CD4-positive, alpha-beta memory T cell (primary cell): ENCODE measurements at regions not wholly inside any gene's neighbourhood (a gene's known extent, or its start where the extent isn't known, plus 50 kb on each side); places are given as distances from the start of the nearest gene placed in this dataset.

ENCODE experiments used
- CTCF ChIA-PET: fragments of 350-600 bp; sonication (Branson Sonifier 250); formaldehyde crosslinking; loops from one replicate; lab custom pipeline; 2021; ENCODE audit warnings: inconsistent platforms; ENCODE audit not compliant: partially characterized antibody; lab: Charles Lee
- POLR2A ChIA-PET: fragments of 350-600 bp; sonication (Branson Sonifier 250); formaldehyde crosslinking; loops from one replicate; lab custom pipeline; 2021; ENCODE audit not compliant: partially characterized antibody; lab: Charles Lee
- DNase-seq, 5 donors: peaks; one replicate each; pipeline versions ENCODE4 v3.0.0 to v3.0.0-alpha.2; 2020 to 2022; ENCODE audit warnings: mixed read lengths in 1 of 5
- H3K27ac ChIP-seq: one replicate; pipeline ENCODE4 v1.7.0; 2013; ENCODE audit warnings: low read depth, low read length
- H3K27me3 ChIP-seq: 2 replicates; pipeline ENCODE4 v1.7.0; 2013; ENCODE audit warnings: mild to moderate bottlenecking, low read length, moderate library complexity; ENCODE audit not compliant: insufficient read depth
- H3K36me3 ChIP-seq: 2 replicates; pipeline ENCODE4 v1.7.0; 2013; ENCODE audit warnings: mild to moderate bottlenecking, low read length, moderate library complexity; ENCODE audit not compliant: insufficient read depth
- H3K4me1 ChIP-seq: 2 replicates; pipeline ENCODE4 v1.7.0; 2013; ENCODE audit warnings: mild to moderate bottlenecking, low read length, moderate library complexity; ENCODE audit not compliant: insufficient read depth
- H3K4me3 ChIP-seq, 2 donors: one replicate each; pipeline ENCODE4 v1.7.0; 2013; ENCODE audit warnings: low read length in 2 of 2, mild to moderate bottlenecking in 1 of 2
- H3K9me3 ChIP-seq, 2 donors: one replicate each; pipeline ENCODE4 v1.7.0; 2013; ENCODE audit warnings: low read length in 2 of 2, control low read depth in 1 of 2; ENCODE audit not compliant: control insufficient read depth in 1 of 2
- H3K27ac Mint-ChIP-seq, 7 donors: one replicate each; pipeline ENCODE4 v1.8.0; 2020 to 2021; ENCODE audit warnings: mixed read lengths in 7 of 7, mild to moderate bottlenecking in 6 of 7, inconsistent platforms in 3 of 7, moderate library complexity in 3 of 7
- H3K27me3 Mint-ChIP-seq, 2 donors: one replicate each; pipeline ENCODE4 v1.8.0; 2020 to 2021; ENCODE audit warnings: mixed read lengths in 2 of 2
- H3K36me3 Mint-ChIP-seq, 2 donors: one replicate each; pipeline ENCODE4 v1.8.0; 2020 to 2021; ENCODE audit warnings: mixed read lengths in 2 of 2, inconsistent platforms in 1 of 2, mild to moderate bottlenecking in 1 of 2
- H3K4me1 Mint-ChIP-seq, 4 donors: one replicate each; pipeline ENCODE4 v1.8.0; 2020 to 2021; ENCODE audit warnings: mixed read lengths in 4 of 4, mild to moderate bottlenecking in 1 of 4
- H3K4me3 Mint-ChIP-seq, 8 donors: one replicate each; pipeline ENCODE4 v1.8.0; 2020 to 2021; ENCODE audit warnings: mixed read lengths in 8 of 8, mild to moderate bottlenecking in 7 of 8, moderate library complexity in 6 of 8, inconsistent platforms in 3 of 8
- H3K9me3 Mint-ChIP-seq, 8 donors: one replicate each; pipeline ENCODE4 v1.8.0; 2020 to 2021; ENCODE audit warnings: mixed read lengths in 8 of 8, mild to moderate bottlenecking in 5 of 8, inconsistent platforms in 3 of 8, moderate library complexity in 1 of 8
- intact Hi-C: fragments of 100-400 bp; cut with micrococcal nuclease; formaldehyde crosslinking; loops from one replicate; pipeline ENCODE4 v1.15.1; 2023

GRCh38 chr3:78076379-78076778 lies 1036.5 kb downstream of the ROBO2 start:
- H3K4me1 ChIP-seq: no peaks in the 10 kb centered on the region
- ChIA-PET POLR2A (no interaction called here), CTCF (no interaction called here)
- H3K4me3 ChIP-seq: no peak overlapping the region
- peaks cover 2 to 19% (median 9%) of the 10 kb centered on the region in 8 donors for H3K9me3 Mint-ChIP-seq
- no peaks in the 10 kb centered on the region for H3K4me1 Mint-ChIP-seq
- no peak overlapping the region for H3K27ac Mint-ChIP-seq
- H3K27me3 ChIP-seq: no peaks in the 10 kb centered on the region
- no peak overlapping the region for H3K4me3 Mint-ChIP-seq
- no peaks in the 10 kb centered on the region for H3K9me3 ChIP-seq
- intact Hi-C loops: no loop called here
- no peak for DNase-seq
- H3K36me3 ChIP-seq: no peaks in the 10 kb centered on the region
- H3K27ac ChIP-seq: no peak overlapping the region
- no peaks in the 10 kb centered on the region for H3K27me3 Mint-ChIP-seq
- H3K36me3 Mint-ChIP-seq: no peaks in the 10 kb centered on the region

DNA sequence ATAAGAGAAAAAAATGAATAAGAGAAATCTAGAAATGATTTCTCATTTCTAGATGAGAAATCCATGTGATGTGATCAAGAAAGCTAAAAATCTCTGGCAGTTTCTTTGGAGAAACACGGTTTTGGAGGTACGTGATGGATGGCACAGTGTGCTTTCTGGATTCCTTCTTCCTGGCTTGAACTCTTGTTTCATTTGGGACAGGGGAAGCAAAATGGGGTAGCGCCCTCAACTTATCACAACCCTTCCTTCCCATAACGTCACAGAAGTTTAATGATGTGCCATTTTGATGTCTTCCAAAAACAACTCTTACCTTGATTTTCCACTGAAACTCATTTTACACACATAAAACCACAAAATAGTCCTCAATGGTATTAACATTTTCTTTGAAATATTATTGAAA lies 1037.3 kb downstream of the ROBO2 start:
- Histone ChIP-seq H3K4me3 (no peak overlapping the region), H3K27ac (no peak overlapping the region), H3K9me3 (no peaks in the 10 kb centered on the region), H3K4me1 (no peaks in the 10 kb centered on the region), H3K36me3 (no peaks in the 10 kb centered on the region), H3K27me3 (no peaks in the 10 kb centered on the region)
- Mint-ChIP-seq H3K4me3 (no peak overlapping the region), H3K4me1 (no peaks in the 10 kb centered on the region), H3K27ac (no peak overlapping the region), H3K27me3 (no peaks in the 10 kb centered on the region), H3K36me3 (no peaks in the 10 kb centered on the region), H3K9me3 (peaks cover 2 to 19% (median 10%) of the 10 kb centered on the region in 8 donors)
- POLR2A ChIA-PET: no interaction called here
- intact Hi-C loops: no loop called here
- DNase-seq: no peak
- CTCF ChIA-PET: no interaction called here

DNA sequence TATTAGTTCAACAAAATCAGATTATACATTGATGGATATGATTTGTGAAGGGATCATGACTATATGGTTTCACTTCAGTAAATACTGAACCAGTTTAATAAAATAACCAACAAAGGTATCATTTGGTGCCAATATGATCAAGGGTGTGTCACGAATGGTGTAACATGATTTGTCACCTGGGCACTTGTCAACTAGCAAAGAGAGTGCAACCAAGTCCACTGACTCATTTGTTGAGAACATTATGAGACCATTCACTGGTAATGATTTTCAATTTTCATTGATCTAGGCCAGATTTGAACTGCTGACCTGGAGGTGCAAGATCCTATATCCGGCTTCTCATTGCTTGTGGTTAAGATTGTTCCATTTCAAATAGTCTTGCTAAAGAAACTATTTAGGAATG lies 1037.9 kb downstream of the ROBO2 start:
- CTCF ChIA-PET: no interaction called here
- no peaks in the 10 kb centered on the region for H3K9me3 ChIP-seq
- DNase-seq: no peak
- no peak overlapping the region for H3K4me3 Mint-ChIP-seq
- H3K4me1 Mint-ChIP-seq: no peaks in the 10 kb centered on the region
- no peak overlapping the region for H3K27ac ChIP-seq
- no peaks in the 10 kb centered on the region for H3K36me3 Mint-ChIP-seq
- no peaks in the 10 kb centered on the region for H3K27me3 Mint-ChIP-seq
- peaks cover 3 to 20% (median 14%) of the 10 kb centered on the region in 8 donors for H3K9me3 Mint-ChIP-seq
- H3K36me3 ChIP-seq: no peaks in the 10 kb centered on the region
- intact Hi-C loops: no loop called here
- H3K27ac Mint-ChIP-seq: no peak overlapping the region
- no peaks in the 10 kb centered on the region for H3K27me3 ChIP-seq
- POLR2A ChIA-PET: no interaction called here
- H3K4me3 ChIP-seq: no peak overlapping the region
- H3K4me1 ChIP-seq: no peaks in the 10 kb centered on the region

- Histone ChIP-seq H3K27ac (no peak overlapping the region), H3K27me3 (no peaks in the 10 kb centered on the region), H3K4me1 (no peaks in the 10 kb centered on the region), H3K36me3 (no peaks in the 10 kb centered on the region), H3K9me3 (no peaks in the 10 kb centered on the region), H3K4me3 (no peak overlapping the region)
- no peak for DNase-seq
- H3K4me1 Mint-ChIP-seq: no peaks in the 10 kb centered on the region
- no peak overlapping the region for H3K4me3 Mint-ChIP-seq
- intact Hi-C loops: no loop called here
- no peak overlapping the region for H3K27ac Mint-ChIP-seq
- H3K27me3 Mint-ChIP-seq: no peaks in the 10 kb centered on the region
- CTCF ChIA-PET: no interaction called here
- H3K36me3 Mint-ChIP-seq: no peaks in the 10 kb centered on the region
- peaks cover 6 to 21% (median 15%) of the 10 kb centered on the region in 8 donors for H3K9me3 Mint-ChIP-seq
- POLR2A ChIA-PET: no interaction called here
Observed at GRCh38 chr3:78079514-78079913, 1039.6 kb downstream of the ROBO2 start.

DNA sequence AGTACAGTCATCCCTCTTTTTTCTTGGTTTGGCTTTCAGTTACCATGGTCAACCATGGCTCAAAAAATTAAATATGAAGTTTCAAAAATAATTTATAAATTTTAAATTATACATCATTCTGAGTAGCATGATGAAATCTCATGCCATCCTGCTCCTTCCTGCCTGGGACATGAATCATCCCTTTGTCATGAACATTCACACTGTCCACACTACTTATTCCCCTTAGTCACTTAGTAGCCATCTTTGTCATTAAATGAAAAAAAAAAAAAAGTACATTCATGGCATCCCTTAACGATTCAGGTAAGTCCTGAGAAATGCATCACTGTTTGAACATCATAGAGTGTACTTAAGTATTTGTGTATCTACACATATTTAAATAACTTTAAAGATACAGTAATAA lies 1046.3 kb downstream of the ROBO2 start:
- H3K4me3 Mint-ChIP-seq: no peak overlapping the region
- ChIA-PET POLR2A (no interaction called here), CTCF (no interaction called here)
- H3K36me3 ChIP-seq: no peaks in the 10 kb centered on the region
- no peaks in the 10 kb centered on the region for H3K4me1 ChIP-seq
- intact Hi-C loops: no loop called here
- no peak overlapping the region for H3K27ac Mint-ChIP-seq
- no peaks in the 10 kb centered on the region for H3K27me3 ChIP-seq
- H3K9me3 Mint-ChIP-seq: peaks cover 2 to 34% (median 7%) of the 10 kb centered on the region in 8 donors
- no peaks in the 10 kb centered on the region for H3K36me3 Mint-ChIP-seq
- H3K4me1 Mint-ChIP-seq: no peaks in the 10 kb centered on the region
- no peak for DNase-seq
- no peaks in the 10 kb centered on the region for H3K27me3 Mint-ChIP-seq
- no peaks in the 10 kb centered on the region for H3K9me3 ChIP-seq
- no peak overlapping the region for H3K27ac ChIP-seq
- no peak overlapping the region for H3K4me3 ChIP-seq

DNA sequence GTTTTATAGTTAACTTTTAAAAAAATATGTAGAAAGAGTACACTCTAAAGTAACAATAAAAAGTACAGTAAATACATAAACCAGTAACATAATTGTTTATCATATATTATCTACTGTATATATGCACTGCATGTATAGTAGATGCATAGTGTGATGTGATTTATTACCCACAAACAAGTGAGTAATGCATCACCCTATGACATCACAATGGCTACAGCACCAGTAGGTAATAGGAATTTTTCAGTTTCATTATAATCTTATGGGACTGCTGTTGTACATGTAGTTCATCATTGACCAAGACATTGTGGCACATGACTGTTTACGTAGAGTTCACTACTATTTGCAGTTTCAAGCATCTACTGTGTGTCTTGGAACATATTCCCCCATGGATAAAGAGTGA lies 1047.2 kb downstream of the ROBO2 start:
- no peaks in the 10 kb centered on the region for H3K27me3 ChIP-seq
- H3K36me3 Mint-ChIP-seq: no peaks in the 10 kb centered on the region
- intact Hi-C loops: no loop called here
- CTCF ChIA-PET: no interaction called here
- H3K9me3 ChIP-seq: no peaks in the 10 kb centered on the region
- no peaks in the 10 kb centered on the region for H3K4me1 ChIP-seq
- no peak overlapping the region for H3K27ac ChIP-seq
- no peaks in the 10 kb centered on the region for H3K4me1 Mint-ChIP-seq
- no peaks in the 10 kb centered on the region for H3K36me3 ChIP-seq
- no peak overlapping the region for H3K27ac Mint-ChIP-seq
- no peak overlapping the region for H3K4me3 Mint-ChIP-seq
- DNase-seq: no peak
- peaks cover 2 to 37% (median 8%) of the 10 kb centered on the region in 8 donors for H3K9me3 Mint-ChIP-seq
- H3K4me3 ChIP-seq: no peak overlapping the region
- POLR2A ChIA-PET: no interaction called here
- no peaks in the 10 kb centered on the region for H3K27me3 Mint-ChIP-seq

DNA sequence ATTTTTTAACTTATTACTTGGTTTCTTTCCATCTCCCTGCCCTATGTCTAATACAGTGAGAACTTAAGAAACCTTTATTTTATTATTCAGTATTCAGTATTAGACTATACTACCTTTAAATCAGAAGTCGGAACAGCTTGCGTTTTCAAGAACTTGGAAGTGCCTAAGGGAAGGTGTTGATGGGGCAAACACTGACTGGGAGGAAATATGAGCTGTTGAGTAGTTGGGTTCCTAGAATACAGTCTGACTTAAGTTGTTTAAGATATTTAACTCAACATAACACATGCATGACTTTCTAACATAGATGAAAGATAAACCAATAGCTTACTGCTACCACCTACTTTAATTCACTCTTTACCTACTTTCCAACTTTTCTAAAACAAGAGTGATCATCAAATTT lies 1048.1 kb downstream of the ROBO2 start:
- ChIA-PET CTCF (no interaction called here), POLR2A (no interaction called here)
- Histone ChIP-seq H3K4me1 (no peaks in the 10 kb centered on the region), H3K27me3 (no peaks in the 10 kb centered on the region), H3K9me3 (no peaks in the 10 kb centered on the region), H3K4me3 (no peak overlapping the region), H3K36me3 (no peaks in the 10 kb centered on the region), H3K27ac (no peak overlapping the region)
- Mint-ChIP-seq H3K27ac (no peak overlapping the region), H3K36me3 (no peaks in the 10 kb centered on the region), H3K4me1 (no peaks in the 10 kb centered on the region), H3K9me3 (peaks cover 2 to 35% (median 9%) of the 10 kb centered on the region in 8 donors), H3K4me3 (no peak overlapping the region), H3K27me3 (no peaks in the 10 kb centered on the region)
- intact Hi-C loops: no loop called here
- DNase-seq: no peak

DNA sequence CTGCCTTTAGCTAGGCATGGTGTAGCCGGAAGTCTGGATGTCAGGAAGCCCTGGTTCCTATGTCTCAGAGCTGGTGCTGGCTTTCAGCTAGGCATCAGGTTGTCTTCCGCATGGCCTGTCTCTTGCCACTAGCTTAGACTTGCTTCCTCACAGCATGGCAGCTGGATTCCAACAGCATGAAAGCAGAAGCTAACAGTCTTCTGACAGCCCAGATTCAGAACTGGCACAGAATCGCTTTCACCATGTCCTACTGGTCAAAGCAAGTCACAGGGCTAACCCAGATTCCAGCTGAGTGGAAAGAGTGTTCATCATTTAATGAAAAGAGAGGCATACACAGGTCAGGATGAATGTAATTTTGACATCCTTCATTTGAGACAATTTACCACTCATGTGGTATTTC lies 1050.5 kb downstream of the ROBO2 start:
- CTCF ChIA-PET: no interaction called here
- no peaks in the 10 kb centered on the region for H3K27me3 ChIP-seq
- H3K9me3 Mint-ChIP-seq: peaks cover 0 to 40% (median 13%) of the 10 kb centered on the region in 8 donors
- H3K9me3 ChIP-seq: no peaks in the 10 kb centered on the region
- H3K27ac ChIP-seq: no peak overlapping the region
- intact Hi-C loops: no loop called here
- H3K4me3 Mint-ChIP-seq: no peak overlapping the region
- POLR2A ChIA-PET: no interaction called here
- no peaks in the 10 kb centered on the region for H3K4me1 Mint-ChIP-seq
- DNase-seq: no peak
- H3K4me1 ChIP-seq: no peaks in the 10 kb centered on the region
- H3K27me3 Mint-ChIP-seq: no peaks in the 10 kb centered on the region
- no peaks in the 10 kb centered on the region for H3K36me3 Mint-ChIP-seq
- no peak overlapping the region for H3K27ac Mint-ChIP-seq
- H3K36me3 ChIP-seq: no peaks in the 10 kb centered on the region
- no peak overlapping the region for H3K4me3 ChIP-seq
